HG02623 (cell line): ENCODE measurements at regions not wholly inside any gene's neighbourhood (a gene's known extent, or its start where the extent isn't known, plus 50 kb on each side); places are given as distances from the start of the nearest gene placed in this dataset.

Experiments used
- ATAC-seq: cut with Tn5 transposase; IDR thresholded peaks from one replicate; pipeline ENCODE4 v1.9.1; 2021; ENCODE audit warnings: moderate library complexity; ENCODE audit not compliant: unreplicated experiment

DNA sequence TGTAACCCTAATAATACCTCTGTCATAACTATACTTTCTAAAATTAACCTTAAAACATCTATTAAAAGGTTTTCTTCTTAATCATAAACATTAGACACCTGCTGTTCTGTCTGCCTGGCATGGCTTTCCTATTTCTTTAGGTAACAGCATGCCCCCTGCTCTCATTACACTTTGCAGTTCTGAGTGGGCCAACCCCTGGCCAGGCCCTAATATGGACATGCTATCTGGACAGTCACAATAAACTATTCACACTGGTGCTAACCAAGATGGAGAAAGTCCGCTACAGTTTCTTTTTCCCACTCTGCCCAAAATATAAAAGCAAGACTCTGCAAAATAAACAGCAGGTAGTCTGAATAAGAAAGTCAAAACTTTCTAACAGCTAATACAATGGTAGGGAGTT, 84.0 kb downstream of the ELAPOR2 start:
- ATAC-seq: no peak

DNA sequence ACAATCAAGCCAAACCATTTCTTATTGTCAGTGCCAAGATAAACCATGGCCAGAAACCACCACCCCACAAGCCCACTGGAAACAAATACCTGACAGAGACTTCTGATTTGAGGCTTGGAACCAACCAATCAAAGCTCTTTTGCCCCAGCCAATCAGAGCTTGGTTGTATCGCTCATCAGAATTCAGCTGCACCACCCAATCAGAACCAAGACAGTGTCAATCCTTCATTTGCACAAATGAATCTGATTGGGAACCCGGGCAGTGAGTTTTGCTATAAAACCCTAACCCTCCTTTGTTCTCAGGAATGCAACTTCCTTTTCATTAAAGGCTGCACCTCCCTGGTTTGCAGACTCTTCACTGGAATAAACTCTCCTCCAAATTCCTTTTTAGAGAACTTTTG, 87.4 kb downstream of the ELAPOR2 start:
- ATAC-seq: no peak

DNA sequence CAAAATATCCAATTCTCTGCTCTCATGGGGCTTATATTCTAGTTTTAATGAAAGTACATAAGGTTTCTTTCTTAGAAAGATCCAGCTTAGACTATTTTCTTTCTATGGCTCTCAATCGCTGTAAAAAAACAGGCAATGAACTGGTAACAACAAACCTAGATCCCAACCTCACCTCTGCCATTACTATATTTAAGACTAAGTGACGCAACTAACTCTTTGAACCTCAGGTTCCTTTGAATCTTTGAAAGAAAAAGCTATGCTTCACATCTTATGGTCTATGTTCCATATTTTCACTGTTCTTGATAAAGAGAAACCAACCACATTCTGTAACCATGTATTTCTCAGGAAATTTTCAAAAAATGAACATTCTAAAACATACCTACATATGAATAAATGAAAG, 88.5 kb downstream of the ELAPOR2 start:
- ATAC-seq: no peak

DNA sequence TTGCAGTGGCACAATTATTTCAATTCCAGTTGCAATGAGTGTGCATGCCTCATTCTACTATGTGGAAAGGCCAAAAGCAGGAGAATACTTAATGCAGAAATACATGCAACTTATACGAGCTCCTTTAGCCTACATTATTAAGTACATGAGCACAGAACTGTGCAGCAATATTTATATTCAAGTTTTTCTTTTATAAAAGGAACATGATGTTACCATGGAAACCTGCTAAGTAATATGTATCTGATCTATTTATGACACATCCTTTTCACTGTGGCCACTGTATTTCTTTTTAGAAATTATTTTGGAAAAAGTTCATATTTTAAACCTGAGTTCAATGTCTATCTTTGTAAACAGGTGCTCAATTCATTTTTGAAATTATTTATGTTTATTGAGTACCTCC, 88.9 kb downstream of the ELAPOR2 start:
- no peak for ATAC-seq

DNA sequence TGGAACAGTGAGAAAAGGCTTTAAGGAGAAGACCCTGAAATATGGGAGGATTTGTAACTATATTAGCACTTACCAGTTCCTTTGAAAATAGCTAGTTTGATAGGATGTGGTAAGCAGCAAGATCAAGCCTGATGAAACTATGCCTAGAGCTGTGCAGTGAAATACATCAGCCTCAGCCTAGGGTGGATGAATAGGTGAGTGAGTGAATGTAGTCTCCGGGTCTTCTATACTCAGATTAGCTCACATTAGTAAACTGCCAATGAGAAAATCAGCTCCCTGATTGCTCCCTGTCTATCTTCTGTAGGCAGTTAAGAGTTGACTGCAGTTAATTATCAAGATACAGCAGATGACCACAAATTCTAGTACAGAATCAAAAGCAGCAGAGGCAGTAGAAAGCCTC, 89.6 kb downstream of the ELAPOR2 start:
- ATAC-seq: no peak

DNA sequence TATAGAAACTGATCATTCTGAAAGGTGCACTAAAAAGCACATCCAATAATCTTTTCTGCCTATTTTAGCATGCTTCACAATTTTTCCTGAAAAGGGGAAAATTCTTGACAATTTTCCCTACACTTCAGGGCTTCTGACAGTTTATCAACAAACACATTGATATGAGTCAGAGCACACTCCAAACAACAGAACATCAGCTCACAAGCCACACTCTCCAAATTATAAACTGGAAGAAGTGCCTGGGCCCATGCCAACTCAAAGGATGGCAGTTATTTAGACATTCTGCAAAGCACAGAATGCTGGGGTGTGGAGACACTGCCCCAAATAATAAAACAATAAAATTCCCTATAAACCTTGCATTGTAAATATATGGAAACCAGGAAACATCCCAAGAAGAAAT, 90.8 kb downstream of the ELAPOR2 start:
- ATAC-seq: no peak

DNA sequence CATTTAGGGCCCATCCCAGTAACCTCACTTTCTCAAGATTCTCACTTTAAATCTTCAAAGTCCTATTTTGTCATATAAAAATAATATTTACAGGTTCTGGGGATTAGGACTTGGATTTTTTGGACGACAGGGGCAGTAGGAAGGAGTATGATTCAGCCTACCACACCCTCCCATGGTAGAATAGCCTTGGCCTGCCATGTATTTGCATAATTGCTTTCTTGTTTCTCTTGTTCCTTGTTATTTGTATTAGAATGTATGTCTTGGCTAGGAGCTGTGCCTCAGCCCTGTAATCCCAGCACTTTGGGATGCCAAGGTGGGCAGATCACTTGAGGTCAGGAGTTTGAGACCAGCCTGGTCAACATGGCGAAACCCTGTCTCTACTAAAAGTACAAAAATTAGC, 92.5 kb downstream of the ELAPOR2 start:
- ATAC-seq: no peak

DNA sequence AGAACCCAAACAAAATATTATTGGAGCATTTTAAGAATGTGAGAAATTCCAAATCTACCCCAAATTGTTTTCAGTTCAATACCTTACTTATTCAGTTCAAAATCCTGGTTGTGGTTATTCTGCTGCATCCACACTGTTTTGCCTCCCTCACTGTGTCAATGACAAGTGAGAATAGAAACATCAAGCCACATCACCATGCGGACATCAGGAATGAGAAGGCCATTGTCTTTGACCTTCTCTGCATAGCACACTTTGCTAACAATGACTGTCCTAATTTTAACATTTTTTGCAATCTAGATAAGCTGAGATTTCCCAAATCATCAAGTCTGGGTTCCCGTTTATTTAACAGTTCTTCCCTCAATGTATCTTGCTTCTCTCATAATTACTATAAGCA, 93.7 kb downstream of the ELAPOR2 start:
- ATAC-seq: no peak

DNA sequence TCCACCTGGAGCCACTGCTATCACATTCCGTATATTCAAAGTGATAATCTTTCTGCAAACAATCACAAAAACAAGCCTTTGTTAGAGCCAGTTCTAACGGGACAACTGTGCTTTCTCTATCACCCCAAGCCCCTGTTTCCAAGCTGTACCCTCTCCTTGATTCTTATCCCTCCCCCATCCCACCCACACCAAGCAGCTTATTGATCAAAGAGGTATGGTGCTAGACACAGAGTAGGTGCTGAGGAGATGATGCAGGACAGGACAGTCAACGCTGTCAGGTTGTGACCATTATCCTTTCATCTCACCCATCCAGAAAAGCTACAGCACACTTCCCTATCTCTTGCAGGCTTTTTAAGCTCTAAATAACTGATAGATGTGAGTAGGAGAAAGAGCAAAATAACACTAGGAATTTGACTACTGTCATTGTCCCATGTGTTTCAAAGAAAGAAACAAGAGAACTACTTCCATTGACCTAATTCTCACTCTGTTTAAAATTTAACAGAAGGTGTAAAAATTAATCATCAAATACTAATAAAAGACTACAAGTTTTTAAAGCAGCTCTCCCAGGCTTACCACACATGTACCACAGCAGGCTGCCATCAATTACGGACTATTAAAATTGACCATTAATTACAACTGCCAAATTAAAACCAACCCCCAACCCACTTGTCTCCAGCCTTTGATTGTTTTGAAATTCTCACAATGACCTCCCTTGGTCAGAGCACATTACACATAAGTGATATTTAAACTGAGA, 94.3 kb downstream of the ELAPOR2 start:
- ATAC-seq: no peak

DNA sequence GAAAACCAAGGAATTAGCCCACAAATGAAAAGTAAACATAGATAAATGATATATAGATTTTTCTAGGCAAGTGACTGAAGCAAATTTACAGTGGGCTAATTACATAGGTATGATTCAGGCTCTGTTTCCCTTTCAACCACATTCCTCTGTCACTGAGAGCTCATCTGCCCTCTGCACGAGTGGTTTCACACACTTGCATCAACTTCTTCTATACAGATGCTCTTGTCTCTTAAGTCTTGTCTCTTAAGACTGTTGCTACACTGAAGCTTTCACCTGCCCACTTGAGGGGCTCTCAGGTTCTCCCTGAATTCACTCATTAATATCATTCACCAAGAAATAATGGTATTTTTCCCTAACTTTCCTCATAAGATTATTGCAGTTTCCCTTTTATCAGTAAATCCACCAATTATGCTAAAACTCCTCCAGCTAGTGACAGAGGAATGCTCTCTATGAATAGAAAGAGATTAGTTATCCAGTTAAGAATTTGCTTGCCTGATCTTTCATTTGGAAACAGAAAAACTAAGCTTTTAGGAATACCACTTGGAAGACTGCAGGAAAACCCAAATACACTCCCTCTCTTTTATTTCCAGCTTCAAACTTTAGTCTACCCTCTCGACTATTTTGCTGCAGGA, 95.7 kb downstream of the ELAPOR2 start:
- peak; percentile 75 for ATAC-seq

DNA sequence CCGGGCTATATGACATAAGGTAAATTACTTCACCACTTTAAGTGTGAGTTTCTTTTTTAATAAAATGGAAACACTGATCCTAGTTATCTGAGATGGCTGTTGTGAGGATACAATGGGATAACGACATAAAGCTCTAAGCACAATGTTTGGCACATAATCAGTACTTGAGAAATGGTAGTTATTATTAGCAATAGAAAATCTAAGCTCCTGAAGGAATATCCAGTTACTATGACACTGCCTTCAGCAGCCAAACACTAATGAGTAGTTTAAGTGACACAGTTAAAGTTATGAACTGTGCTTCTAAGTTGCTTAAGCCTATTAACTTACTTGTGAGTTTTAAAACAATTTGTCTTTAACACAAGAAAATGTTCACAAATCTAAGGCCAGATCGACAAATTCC, 96.8 kb downstream of the ELAPOR2 start:
- ATAC-seq: no peak

DNA sequence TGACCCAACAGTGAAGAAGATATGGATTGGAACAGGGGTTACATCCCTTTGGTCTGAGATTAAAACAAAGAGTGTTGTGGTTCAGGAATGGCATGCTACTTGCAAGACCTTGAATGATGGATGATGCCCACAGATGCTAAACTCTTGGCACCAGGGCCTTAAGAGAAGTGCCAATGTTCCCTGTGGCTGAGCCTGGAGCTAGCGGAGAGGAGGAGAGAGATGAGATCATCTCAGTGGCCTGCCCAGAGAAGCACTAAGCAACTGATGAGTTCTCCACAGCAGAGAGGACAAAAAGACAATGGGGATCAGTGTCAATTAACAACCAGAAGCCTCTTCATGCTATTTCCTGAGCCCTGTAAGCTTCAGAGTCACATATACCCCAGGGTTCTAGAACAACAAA, 97.8 kb downstream of the ELAPOR2 start:
- no peak for ATAC-seq

DNA sequence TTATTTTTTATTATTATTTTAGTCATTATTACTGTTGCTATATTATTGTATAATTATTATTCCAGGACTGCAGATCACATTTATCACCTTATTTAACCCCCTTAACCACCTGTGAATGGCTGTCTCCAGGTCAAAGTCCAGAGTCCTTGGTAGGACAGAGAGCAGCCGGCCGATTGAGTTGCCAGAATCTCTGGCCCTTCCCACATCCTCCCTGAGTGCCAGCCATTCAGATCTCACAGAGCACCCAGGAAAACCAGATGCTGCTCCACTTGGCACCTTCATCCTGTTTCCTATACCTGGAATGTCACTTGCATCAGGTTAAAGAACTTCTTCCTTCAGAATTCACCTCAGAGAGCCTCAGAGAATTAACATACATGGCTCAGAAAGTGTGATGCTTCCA, 101.1 kb downstream of the ELAPOR2 start:
- no peak for ATAC-seq

DNA sequence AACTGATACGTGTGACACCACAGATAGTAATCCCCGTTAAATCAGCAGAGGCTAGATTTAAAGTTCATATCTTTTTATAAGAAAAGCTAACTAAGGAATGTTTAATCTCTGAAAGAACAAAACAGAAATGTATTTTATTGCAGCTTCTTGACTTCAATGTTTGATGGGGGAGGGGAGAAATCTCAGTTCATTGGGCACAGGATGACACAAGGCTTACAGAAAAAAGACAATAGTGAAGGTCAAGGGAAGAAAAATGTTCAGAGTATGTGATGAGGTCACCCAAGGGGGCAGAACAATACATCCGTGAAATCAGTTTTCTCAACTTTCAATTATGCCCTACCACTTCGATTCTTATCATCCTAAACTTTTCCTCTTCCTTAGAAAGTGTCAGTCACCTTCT, 102.9 kb downstream of the ELAPOR2 start:
- ATAC-seq: no peak

DNA sequence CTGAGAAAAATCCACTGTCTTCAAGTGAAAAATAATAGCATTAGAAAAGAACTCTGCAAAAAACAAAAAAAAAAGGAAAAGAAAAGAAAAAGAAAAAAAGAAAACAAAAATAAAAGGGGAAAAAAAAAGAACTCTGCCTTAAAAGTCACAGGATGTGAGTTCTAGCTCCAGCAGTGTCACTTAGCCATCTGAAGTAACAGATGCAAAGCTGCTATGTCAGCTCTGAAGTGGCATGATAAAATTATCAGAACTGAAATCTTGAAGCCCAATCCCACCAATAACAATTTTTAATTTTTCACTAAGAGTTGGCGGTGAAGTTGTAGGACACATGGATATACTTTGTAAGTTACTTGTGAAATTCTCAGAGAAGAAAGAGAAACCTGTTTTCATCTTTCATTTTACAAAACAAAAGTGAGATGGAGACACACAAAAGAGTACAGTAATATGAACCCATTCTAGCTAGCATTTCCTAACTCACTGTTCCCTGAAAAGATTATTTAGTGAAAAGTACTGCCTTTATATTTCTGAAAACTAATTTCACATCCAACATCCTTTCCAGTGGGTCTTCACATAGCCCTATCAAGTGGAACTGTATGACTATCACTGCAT, 103.5 kb downstream of the ELAPOR2 start:
- ATAC-seq: no peak

DNA sequence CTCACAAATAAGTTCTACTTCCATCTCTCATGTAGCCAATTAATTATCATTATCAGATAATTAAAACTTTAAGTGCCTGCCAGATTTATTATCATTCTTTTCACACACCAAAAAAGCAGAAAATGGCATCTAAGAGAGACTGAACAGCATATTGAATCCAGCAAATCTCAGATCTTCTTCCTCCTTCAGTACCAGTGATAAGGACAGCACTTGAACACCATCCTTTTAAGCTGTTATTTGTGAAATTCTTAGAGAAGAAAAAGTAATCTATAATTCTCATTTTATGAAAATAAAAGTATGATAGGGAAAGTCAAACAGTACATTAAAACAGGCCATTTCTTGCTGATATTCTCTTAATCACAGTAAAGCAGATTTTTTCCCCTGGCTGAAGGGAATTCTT, 104.5 kb downstream of the ELAPOR2 start:
- ATAC-seq: no peak

DNA sequence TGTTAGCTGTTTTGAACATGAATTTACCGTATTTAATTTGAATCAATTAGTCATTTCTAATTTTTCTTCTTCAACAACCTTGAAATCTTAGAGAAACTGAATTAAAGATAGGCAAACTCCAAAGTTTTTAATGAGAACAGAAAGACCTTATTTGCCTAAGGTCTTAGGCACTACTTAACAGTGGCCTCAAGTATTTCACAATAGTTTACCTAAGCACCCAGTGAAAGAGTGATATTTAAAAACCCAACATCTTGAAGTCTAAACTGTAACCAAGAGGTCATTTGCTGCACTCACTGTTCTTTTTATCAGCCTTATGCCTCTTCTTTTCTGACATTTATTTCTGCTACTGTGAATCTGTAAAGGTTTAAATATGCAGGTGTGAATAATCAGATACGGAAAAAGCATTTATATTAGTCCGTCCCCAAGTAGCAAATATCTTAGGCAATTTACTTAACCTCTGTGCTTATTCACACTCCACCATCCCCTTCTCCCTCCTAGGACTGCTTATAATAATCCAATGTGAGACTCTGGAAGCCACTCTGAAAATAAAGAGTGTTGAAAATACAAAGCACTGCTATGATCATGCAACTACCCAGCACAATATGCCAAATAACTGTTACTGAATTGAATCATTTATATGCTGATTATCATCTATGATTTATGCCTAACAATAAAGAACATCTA, 105.7 kb downstream of the ELAPOR2 start:
- no peak for ATAC-seq

DNA sequence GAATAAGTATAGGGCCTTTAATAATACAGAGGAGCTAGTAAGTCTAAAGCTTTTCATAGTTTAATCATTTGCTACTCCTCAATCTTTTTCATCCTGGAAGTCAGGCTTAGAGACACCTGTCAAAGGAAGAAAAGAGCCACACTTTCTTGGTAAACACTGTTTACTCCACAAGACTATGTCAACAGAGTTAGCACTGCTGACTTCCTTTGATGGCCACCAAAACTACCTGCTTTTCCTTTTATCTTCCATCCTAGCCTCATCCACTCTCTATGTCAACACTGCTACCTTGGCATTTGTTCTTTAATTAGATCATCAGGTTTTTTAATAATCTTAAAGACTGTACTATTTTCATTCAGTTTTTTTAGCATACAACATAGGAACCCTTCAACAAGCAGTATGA, 106.2 kb downstream of the ELAPOR2 start:
- no peak for ATAC-seq

DNA sequence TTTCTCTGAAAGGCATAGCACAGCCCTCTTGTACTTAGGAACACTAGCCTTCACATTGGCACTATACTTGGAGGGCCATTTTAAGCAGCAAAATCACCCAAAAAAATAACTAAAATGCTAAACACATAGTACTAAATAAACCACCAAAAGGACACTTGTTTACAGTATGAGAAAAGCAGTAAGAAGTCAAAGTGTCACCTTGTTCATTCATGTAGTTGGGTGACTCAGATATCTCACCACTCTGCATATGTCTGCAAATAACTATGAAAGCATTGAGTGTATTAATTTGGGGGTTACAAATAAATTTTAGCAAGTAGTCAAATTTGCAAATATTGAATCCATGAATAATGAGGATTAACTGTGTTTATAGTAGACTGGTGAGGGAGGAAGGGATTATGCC, 107.6 kb downstream of the ELAPOR2 start:
- no peak for ATAC-seq

DNA sequence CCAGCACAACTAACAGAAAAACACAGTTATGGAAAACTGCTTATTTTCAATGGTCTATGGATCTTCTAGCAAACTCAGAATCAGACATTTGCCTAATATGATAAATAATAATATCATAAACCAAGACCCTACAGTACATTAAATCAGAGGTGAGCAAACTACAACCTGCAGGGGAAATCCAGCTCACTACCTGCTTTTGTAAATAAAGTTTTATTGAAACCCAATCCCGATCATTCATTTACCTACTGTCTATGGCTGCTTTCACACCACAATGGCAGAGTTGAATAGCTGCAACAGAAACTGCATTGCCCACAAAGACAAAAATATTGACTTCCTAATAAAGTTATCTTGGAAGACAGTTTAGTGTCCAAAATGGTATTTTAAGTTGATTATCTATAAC, 108.5 kb downstream of the ELAPOR2 start:
- no peak for ATAC-seq

DNA sequence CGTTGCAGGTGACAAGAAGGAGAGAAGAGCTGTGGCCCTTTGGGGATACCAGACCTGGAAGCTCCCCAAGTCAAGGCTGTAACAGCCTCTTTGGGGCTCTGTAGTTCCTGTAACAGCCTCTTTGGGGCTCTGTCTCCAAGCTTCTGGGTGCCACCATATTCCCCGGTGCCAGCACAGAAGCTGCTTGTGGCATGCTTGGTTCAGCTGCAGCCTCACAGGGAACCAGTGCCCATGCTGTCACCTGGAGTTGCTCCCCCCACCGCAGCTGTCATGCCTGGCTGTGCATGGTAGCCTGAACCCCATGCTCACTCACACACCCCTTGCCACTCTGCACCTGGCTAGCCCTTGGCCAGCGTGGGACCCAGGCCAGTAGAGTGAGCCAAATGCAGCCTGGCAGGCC, 109.1 kb downstream of the ELAPOR2 start:
- no peak for ATAC-seq

DNA sequence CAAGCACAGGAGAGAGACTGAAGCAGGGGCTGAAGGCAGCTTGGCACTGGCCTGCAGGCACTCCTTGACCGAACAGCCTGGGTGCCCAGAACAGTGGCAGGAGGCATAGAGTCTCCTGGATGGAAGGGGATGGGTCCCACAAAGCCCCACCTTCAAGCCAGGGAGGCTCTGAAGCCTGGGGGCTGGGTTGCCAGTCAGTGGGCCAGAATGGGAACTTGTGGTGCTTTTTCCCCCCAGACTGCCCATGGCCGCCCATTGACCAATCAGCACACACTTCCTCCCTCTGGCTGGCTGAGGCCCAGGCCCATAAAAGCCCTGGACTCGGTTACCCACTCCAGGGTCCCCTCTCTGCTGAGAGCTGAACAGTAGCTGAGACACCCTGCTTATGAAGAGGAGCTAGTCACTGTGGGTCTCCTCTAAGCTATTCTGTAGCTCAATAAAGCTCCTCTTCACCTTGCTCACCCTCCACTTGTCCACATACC, 109.6 kb downstream of the ELAPOR2 start:
- no peak for ATAC-seq
